ENCODE measurements at regions not wholly inside any gene's neighbourhood (a gene's known extent, or its start where the extent isn't known, plus 50 kb on each side); places are given as distances from the start of the nearest gene placed in this dataset.
A peak's percentile ranks its signal among the peaks of the same experiment; 100 is the strongest.

GRCh38 chr1:198865319-198865718 lies 226.5 kb downstream of the PTPRC start:
- no peak for DNase-seq

GRCh38 chr1:198867182-198867581 lies 228.3 kb downstream of the PTPRC start:
- DNase-seq = no peak

- DNase-seq = no peak
Measured at GRCh38 chr1:198873696-198874230, 234.9 kb downstream of the PTPRC start.

GRCh38 chr1:198876371-198876871 lies 237.6 kb downstream of the PTPRC start:
- DNase-seq = no peak

- no peak for DNase-seq
Measured at GRCh38 chr1:198878566-198878965, 239.7 kb downstream of the PTPRC start.

GRCh38 chr1:198879711-198880306 lies 241.0 kb downstream of the PTPRC start:
- no peak for DNase-seq

- DNase-seq = peak; percentile 60
Measured at GRCh38 chr1:198880397-198880796, 241.6 kb downstream of the PTPRC start.

- DNase-seq = peak; percentile 91
Measured at GRCh38 chr1:198880818-198881597, 242.2 kb downstream of the PTPRC start.

GRCh38 chr1:198883184-198883583 lies 244.3 kb downstream of the PTPRC start:
- DNase-seq = no peak

- no peak for DNase-seq
Measured at GRCh38 chr1:198887866-198888265, 249.0 kb downstream of the PTPRC start.

GRCh38 chr1:198888379-198888943 lies 249.6 kb downstream of the PTPRC start:
- DNase-seq = no peak

- DNase-seq = no peak
Measured at GRCh38 chr1:198889101-198889500, 250.3 kb downstream of the PTPRC start.

- no peak for DNase-seq
Measured at GRCh38 chr1:198889749-198890148, 250.9 kb downstream of the PTPRC start.

- DNase-seq = peak; percentile 41
Measured at GRCh38 chr1:198890214-198890930, 251.5 kb downstream of the PTPRC start.

GRCh38 chr1:198892065-198892464 lies 253.2 kb downstream of the PTPRC start:
- peak; percentile 26 for DNase-seq

GRCh38 chr1:198893141-198893540 lies 254.3 kb downstream of the PTPRC start:
- DNase-seq = no peak

GRCh38 chr1:198893763-198894444 lies 255.1 kb downstream of the PTPRC start:
- DNase-seq = no peak

- no peak for DNase-seq
Measured at GRCh38 chr1:198901266-198901665, 262.4 kb downstream of the PTPRC start.

- DNase-seq = no peak
Measured at GRCh38 chr1:198902655-198903054, 263.8 kb downstream of the PTPRC start.

GRCh38 chr1:198903203-198903602 lies 264.4 kb downstream of the PTPRC start:
- DNase-seq = no peak

- no peak for DNase-seq
Measured at GRCh38 chr1:198903621-198904020, 264.8 kb downstream of the PTPRC start.

- no peak for DNase-seq
Measured at GRCh38 chr1:198904321-198904720, 265.5 kb downstream of the PTPRC start.

All from NCI-H226 (cell line).